Neural cell (in vitro differentiated cells): ENCODE measurements at regions not wholly inside any gene's neighbourhood (a gene's known extent, or its start where the extent isn't known, plus 50 kb on each side); places are given as distances from the start of the nearest gene placed in this dataset.

Experiments
- CTCF ChIP-seq: fragments of 450-650 bp; IDR thresholded peaks from 2 replicates; pipeline ENCODE4 v1.5.1; 2014; ENCODE audit warnings: antibody characterized with exemption, mild to moderate bottlenecking, moderate library complexity; ENCODE audit not compliant: poor library complexity, severe bottlenecking
- EP300 ChIP-seq: fragments of 450-650 bp; conservative IDR thresholded peaks from 2 replicates; pipeline ENCODE4 v1.6.1; 2014; ENCODE audit warnings: antibody characterized with exemption, mild to moderate bottlenecking, moderate library complexity; ENCODE audit not compliant: poor library complexity, severe bottlenecking

DNA sequence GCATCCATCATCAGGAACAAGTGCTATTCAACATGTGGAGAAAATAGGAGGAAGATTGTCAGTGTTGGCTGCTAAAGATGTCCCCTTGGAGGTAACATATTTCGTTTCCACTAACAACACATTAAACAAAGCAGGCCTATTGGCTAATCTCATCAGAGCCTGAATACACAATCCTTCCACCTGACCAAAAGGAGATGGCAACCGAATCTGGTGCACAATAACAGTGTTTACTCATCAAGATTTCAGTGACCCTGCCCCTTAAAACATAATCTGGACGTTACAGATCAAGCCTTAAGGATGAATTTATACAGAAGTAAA lies 582.5 kb downstream of the EFNB2 start:
- TF ChIP-seq CTCF (no peak), EP300 (no peak)
